GM23338 (cell line): ENCODE measurements at regions not wholly inside any gene's neighbourhood (a gene's known extent, or its start where the extent isn't known, plus 50 kb on each side); places are given as distances from the start of the nearest gene placed in this dataset.

Source experiments
- ATAC-seq: fragments of 200-7000 bp; cut with Tn5 transposase; 3 replicates; pipeline ENCODE4 v1.9.1; 2020
- DNase-seq: peaks from one replicate; pipeline ENCODE4 v3.0.0-alpha.2; 2015; ENCODE audit warnings: low spot score
- H2AFZ ChIP-seq: fragments of 200-600 bp; sonication (generic); 2 replicates; pipeline ENCODE4 v1.8.0; 2016; ENCODE audit warnings: antibody characterized with exemption, mild to moderate bottlenecking, moderate library complexity
- H3F3A ChIP-seq: fragments of 200-600 bp; sonication (generic); replicated peaks from 2 replicates; pipeline ENCODE4 v1.8.0; 2017; ENCODE audit warnings: antibody characterized with exemption, mixed run types, low read depth
- H3K27ac ChIP-seq: fragments of 200-600 bp; sonication (generic); 2 replicates; pipeline ENCODE4 v1.6.1; 2016; ENCODE audit warnings: low read depth
- H3K27me3 ChIP-seq: fragments of 200-600 bp; sonication (generic); 2 replicates; pipeline ENCODE4 v1.8.0; 2016; ENCODE audit warnings: mild to moderate bottlenecking, mixed run types, moderate library complexity; ENCODE audit not compliant: insufficient read depth
- H3K36me3 ChIP-seq: fragments of 200-600 bp; sonication (generic); 2 replicates; pipeline ENCODE4 v1.8.0; 2016; ENCODE audit warnings: mild to moderate bottlenecking; ENCODE audit not compliant: insufficient read depth
- H3K4me1 ChIP-seq: fragments of 200-600 bp; sonication (generic); 2 replicates; pipeline ENCODE4 v1.8.0; 2016; ENCODE audit warnings: mild to moderate bottlenecking, moderate library complexity; ENCODE audit not compliant: insufficient read depth
- H3K4me2 ChIP-seq: fragments of 200-600 bp; sonication (generic); 2 replicates; pipeline ENCODE4 v1.7.1; 2017; ENCODE audit warnings: mixed run types
- H3K4me3 ChIP-seq: fragments of 200-600 bp; sonication (generic); 2 replicates; pipeline ENCODE4 v1.6.1; 2016; ENCODE audit warnings: mixed run types
- H3K79me2 ChIP-seq: fragments of 200-600 bp; sonication (generic); replicated peaks from 2 replicates; pipeline ENCODE4 v1.8.0; 2017; ENCODE audit warnings: mild to moderate bottlenecking; ENCODE audit not compliant: insufficient read depth
- H3K9me2 ChIP-seq: fragments of 200-600 bp; sonication (generic); 2 replicates; pipeline ENCODE4 v1.8.0; 2017; ENCODE audit not compliant: insufficient read depth
- H4K20me1 ChIP-seq: fragments of 200-600 bp; sonication (generic); replicated peaks from 2 replicates; pipeline ENCODE4 v1.8.0; 2017; ENCODE audit warnings: mild to moderate bottlenecking; ENCODE audit not compliant: insufficient read depth
- H3K27ac Mint-ChIP-seq: 2 replicates; pipeline ENCODE4 v1.8.0; 2020; ENCODE audit warnings: inconsistent platforms, mild to moderate bottlenecking, moderate library complexity, mixed read lengths
- H3K27me3 Mint-ChIP-seq: 3 replicates; pipeline ENCODE4 v1.8.0; 2022; ENCODE audit warnings: low read depth, mild to moderate bottlenecking, moderate library complexity, mixed read lengths, inconsistent platforms; ENCODE audit not compliant: insufficient read depth, poor library complexity
- H3K36me3 Mint-ChIP-seq: 3 replicates; pipeline ENCODE4 v1.8.0; 2021; ENCODE audit warnings: low read depth, mild to moderate bottlenecking, inconsistent platforms, moderate library complexity, mixed read lengths
- H3K4me1 Mint-ChIP-seq: 3 replicates; pipeline ENCODE4 v1.8.0; 2020; ENCODE audit warnings: mild to moderate bottlenecking, inconsistent platforms, mixed read lengths
- H3K4me3 Mint-ChIP-seq: 3 replicates; pipeline ENCODE4 v1.8.0; 2021; ENCODE audit warnings: moderate library complexity, mild to moderate bottlenecking, inconsistent platforms, mixed read lengths
- H3K9me3 Mint-ChIP-seq: 3 replicates; pipeline ENCODE4 v1.8.0; 2020; ENCODE audit warnings: moderate library complexity, mild to moderate bottlenecking, inconsistent platforms, mixed read lengths
- EZH2 ChIP-seq: fragments of 200-600 bp; sonication (generic); IDR thresholded peaks from one replicate; pipeline ENCODE4 v1.8.0; 2017; ENCODE audit warnings: antibody characterized with exemption, mild to moderate bottlenecking, low read depth; ENCODE audit not compliant: unreplicated experiment
- JUNB ChIP-seq: IDR thresholded peaks from one replicate; pipeline ENCODE4 v1.6.1; 2016; ENCODE audit warnings: antibody characterized with exemption; ENCODE audit not compliant: unreplicated experiment
- NANOG ChIP-seq: IDR thresholded peaks from 2 replicates; pipeline ENCODE4 v1.6.1; 2016; ENCODE audit warnings: antibody characterized with exemption, borderline replicate concordance
- STAT1 ChIP-seq: IDR thresholded peaks from one replicate; pipeline ENCODE4 v1.6.1; 2016; ENCODE audit warnings: antibody characterized with exemption; ENCODE audit not compliant: unreplicated experiment
- ZNF331 ChIP-seq: fragments of 250-450 bp; sonication (Bioruptor Pico); IDR thresholded peaks from 2 replicates; pipeline ENCODE4 v1.5.0; 2020; ENCODE audit warnings: low read depth, mild to moderate bottlenecking, moderate library complexity
- TF ChIP-seq, protein P1 (sequence below): fragments of 250-450 bp; sonication (Bioruptor Pico); IDR thresholded peaks from 2 replicates; pipeline ENCODE4 v1.5.0; 2020; ENCODE audit warnings: mild to moderate bottlenecking, moderate library complexity
- TF ChIP-seq, protein P2 (sequence below), 2 experiments: fragments of 200-600 bp in 1 of 2; sonication (generic) in 1 of 2; conservative IDR thresholded peaks; 2 replicates each; pipeline versions ENCODE4 v1.5.1 to v1.6.1; 2016 to 2017; ENCODE audit warnings: antibody characterized with exemption in 2 of 2, low read depth in 2 of 2, mild to moderate bottlenecking in 2 of 2, moderate library complexity in 1 of 2

DNA sequence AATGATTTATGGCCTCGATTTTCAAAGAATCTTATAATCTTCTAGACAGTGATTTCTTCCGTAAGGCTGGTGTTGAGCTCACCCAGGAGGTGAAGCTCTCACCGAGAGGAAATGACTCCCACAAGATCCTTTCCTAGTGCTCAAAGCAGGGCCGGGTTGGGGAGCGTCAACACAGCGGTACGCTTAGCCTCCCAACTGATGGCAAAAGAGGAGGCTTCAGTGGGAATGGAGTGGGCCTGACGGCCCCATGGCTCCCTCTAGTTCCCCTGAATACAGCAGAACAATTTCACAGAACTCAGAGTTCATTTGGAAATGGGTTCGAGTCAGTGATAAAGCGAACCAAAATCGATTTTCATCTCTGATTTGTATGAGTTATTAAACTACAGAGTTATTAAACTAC is 449.5 kb downstream of the KLF12 start:
- H3K4me1 ChIP-seq: peaks cover 6% of the 10 kb centered on the region; the same call in 1 of the 2 replicates
- H3K27ac Mint-ChIP-seq: no peak overlapping the region
- H3K27me3 Mint-ChIP-seq: no peaks in the 10 kb centered on the region
- H3K9me3 Mint-ChIP-seq: no peaks in the 10 kb centered on the region
- DNase-seq (no peak), ATAC-seq (peak; percentile 66)
- H3K79me2 ChIP-seq: no peaks in the 10 kb centered on the region
- H3K27me3 ChIP-seq: no peaks in the 10 kb centered on the region
- no peaks in the 10 kb centered on the region for H4K20me1 ChIP-seq
- TF ChIP-seq EZH2: no peak
- TF ChIP-seq, protein P1, sequence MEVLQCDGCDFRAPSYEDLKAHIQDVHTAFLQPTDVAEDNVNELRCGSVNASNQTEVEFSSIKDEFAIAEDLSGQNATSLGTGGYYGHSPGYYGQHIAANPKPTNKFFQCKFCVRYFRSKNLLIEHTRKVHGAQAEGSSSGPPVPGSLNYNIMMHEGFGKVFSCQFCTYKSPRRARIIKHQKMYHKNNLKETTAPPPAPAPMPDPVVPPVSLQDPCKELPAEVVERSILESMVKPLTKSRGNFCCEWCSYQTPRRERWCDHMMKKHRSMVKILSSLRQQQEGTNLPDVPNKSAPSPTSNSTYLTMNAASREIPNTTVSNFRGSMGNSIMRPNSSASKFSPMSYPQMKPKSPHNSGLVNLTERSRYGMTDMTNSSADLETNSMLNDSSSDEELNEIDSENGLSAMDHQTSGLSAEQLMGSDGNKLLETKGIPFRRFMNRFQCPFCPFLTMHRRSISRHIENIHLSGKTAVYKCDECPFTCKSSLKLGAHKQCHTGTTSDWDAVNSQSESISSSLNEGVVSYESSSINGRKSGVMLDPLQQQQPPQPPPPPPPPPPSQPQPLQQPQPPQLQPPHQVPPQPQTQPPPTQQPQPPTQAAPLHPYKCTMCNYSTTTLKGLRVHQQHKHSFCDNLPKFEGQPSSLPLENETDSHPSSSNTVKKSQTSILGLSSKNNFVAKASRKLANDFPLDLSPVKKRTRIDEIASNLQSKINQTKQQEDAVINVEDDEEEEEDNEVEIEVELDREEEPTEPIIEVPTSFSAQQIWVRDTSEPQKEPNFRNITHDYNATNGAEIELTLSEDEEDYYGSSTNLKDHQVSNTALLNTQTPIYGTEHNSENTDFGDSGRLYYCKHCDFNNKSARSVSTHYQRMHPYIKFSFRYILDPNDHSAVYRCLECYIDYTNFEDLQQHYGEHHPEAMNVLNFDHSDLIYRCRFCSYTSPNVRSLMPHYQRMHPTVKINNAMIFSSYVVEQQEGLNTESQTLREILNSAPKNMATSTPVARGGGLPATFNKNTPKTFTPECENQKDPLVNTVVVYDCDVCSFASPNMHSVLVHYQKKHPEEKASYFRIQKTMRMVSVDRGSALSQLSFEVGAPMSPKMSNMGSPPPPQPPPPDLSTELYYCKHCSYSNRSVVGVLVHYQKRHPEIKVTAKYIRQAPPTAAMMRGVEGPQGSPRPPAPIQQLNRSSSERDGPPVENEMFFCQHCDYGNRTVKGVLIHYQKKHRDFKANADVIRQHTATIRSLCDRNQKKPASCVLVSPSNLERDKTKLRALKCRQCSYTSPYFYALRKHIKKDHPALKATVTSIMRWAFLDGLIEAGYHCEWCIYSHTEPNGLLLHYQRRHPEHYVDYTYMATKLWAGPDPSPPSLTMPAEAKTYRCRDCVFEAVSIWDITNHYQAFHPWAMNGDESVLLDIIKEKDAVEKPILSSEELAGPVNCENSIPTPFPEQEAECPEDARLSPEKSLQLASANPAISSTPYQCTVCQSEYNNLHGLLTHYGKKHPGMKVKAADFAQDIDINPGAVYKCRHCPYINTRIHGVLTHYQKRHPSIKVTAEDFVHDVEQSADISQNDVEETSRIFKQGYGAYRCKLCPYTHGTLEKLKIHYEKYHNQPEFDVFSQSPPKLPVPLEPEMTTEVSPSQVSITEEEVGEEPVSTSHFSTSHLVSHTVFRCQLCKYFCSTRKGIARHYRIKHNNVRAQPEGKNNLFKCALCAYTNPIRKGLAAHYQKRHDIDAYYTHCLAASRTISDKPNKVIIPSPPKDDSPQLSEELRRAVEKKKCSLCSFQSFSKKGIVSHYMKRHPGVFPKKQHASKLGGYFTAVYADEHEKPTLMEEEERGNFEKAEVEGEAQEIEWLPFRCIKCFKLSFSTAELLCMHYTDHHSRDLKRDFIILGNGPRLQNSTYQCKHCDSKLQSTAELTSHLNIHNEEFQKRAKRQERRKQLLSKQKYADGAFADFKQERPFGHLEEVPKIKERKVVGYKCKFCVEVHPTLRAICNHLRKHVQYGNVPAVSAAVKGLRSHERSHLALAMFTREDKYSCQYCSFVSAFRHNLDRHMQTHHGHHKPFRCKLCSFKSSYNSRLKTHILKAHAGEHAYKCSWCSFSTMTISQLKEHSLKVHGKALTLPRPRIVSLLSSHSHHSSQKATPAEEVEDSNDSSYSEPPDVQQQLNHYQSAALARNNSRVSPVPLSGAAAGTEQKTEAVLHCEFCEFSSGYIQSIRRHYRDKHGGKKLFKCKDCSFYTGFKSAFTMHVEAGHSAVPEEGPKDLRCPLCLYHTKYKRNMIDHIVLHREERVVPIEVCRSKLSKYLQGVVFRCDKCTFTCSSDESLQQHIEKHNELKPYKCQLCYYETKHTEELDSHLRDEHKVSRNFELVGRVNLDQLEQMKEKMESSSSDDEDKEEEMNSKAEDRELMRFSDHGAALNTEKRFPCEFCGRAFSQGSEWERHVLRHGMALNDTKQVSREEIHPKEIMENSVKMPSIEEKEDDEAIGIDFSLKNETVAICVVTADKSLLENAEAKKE (CRISPR knock-in tag): no peak
- TF ChIP-seq JUNB: no peak
- no peak for TF ChIP-seq NANOG
- TF ChIP-seq, protein P2, sequence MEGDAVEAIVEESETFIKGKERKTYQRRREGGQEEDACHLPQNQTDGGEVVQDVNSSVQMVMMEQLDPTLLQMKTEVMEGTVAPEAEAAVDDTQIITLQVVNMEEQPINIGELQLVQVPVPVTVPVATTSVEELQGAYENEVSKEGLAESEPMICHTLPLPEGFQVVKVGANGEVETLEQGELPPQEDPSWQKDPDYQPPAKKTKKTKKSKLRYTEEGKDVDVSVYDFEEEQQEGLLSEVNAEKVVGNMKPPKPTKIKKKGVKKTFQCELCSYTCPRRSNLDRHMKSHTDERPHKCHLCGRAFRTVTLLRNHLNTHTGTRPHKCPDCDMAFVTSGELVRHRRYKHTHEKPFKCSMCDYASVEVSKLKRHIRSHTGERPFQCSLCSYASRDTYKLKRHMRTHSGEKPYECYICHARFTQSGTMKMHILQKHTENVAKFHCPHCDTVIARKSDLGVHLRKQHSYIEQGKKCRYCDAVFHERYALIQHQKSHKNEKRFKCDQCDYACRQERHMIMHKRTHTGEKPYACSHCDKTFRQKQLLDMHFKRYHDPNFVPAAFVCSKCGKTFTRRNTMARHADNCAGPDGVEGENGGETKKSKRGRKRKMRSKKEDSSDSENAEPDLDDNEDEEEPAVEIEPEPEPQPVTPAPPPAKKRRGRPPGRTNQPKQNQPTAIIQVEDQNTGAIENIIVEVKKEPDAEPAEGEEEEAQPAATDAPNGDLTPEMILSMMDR (conservative IDR thresholded peaks at IDR 0.05; ENCODE audit: low read depth in 2 of 2): peak in 1 of 2 experiments; percentile 43; a peak in 2 of 4 replicates
- no peak for TF ChIP-seq ZNF331
- TF ChIP-seq STAT1: no peak
- no peak overlapping the region for H3K27ac ChIP-seq
- H3F3A ChIP-seq: no peaks in the 10 kb centered on the region
- no peak overlapping the region for H3K4me2 ChIP-seq
- H2AFZ ChIP-seq: no peak overlapping the region
- H3K36me3 Mint-ChIP-seq: no peaks in the 10 kb centered on the region
- H3K9me2 ChIP-seq: no peaks in the 10 kb centered on the region
- H3K4me1 Mint-ChIP-seq: peaks cover 9% of the 10 kb centered on the region; the same call in 2 of the 3 replicates
- no peak overlapping the region for H3K4me3 Mint-ChIP-seq
- no peaks in the 10 kb centered on the region for H3K36me3 ChIP-seq
- no peak overlapping the region for H3K4me3 ChIP-seq
